ENCODE measurements at regions not wholly inside any gene's neighbourhood (a gene's known extent, or its start where the extent isn't known, plus 50 kb on each side); places are given as distances from the start of the nearest gene placed in this dataset.

DNA sequence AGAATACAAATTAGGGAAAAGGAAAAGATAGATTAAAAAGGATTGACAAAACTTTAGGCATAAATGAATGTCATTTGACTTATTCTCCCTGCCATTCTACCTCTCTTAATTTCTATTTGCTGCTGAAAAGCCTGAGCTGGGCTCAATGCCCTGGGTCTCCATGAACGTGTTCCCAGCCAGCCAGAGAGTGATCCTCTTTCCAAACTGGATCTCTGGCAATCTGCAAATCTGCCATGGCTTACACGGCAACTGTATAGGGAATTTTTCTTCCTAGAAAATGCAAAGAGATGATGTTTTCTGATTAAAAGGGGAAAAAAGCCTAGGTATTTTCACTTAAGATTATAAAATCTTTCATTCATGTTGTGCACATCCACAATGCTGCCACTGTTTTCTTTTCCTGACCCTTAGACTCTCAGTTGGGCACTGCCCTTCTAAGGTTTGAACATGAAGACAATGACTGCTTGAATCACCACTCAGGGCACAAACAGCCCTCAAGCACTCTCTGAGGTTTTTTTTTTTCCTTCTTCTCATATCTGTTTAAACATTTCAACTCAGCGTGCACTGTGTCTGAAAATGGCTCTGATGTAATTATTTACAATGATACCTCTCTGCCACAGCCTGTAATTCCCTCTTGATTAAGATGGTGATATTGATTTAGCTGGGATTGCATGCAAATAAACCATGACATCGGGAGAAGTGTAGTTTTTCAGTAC lies 60.3 kb downstream of the DACT1 start:
- TF ChIP-seq TCF12 (IDR thresholded peaks at IDR 0.05) (no peak), USF2 (IDR thresholded peaks at IDR 0.05; ENCODE audit: borderline replicate concordance, low read depth, low read length) (no peak), SMC3 (IDR thresholded peaks at IDR 0.05; ENCODE audit: low read depth, low read length) (no peak), TAF1 (IDR thresholded peaks at IDR 0.05; ENCODE audit: borderline replicate concordance, low read depth, low read length) (no peak), GABPA (IDR thresholded peaks at IDR 0.05; ENCODE audit: low read depth) (no peak)
- TF ChIP-seq, protein P1, sequence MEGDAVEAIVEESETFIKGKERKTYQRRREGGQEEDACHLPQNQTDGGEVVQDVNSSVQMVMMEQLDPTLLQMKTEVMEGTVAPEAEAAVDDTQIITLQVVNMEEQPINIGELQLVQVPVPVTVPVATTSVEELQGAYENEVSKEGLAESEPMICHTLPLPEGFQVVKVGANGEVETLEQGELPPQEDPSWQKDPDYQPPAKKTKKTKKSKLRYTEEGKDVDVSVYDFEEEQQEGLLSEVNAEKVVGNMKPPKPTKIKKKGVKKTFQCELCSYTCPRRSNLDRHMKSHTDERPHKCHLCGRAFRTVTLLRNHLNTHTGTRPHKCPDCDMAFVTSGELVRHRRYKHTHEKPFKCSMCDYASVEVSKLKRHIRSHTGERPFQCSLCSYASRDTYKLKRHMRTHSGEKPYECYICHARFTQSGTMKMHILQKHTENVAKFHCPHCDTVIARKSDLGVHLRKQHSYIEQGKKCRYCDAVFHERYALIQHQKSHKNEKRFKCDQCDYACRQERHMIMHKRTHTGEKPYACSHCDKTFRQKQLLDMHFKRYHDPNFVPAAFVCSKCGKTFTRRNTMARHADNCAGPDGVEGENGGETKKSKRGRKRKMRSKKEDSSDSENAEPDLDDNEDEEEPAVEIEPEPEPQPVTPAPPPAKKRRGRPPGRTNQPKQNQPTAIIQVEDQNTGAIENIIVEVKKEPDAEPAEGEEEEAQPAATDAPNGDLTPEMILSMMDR (IDR thresholded peaks at IDR 0.05), result no peak
